ENCODE measurements at regions not wholly inside any gene's neighbourhood (a gene's known extent, or its start where the extent isn't known, plus 50 kb on each side); places are given as distances from the start of the nearest gene placed in this dataset.

- TF ChIP-seq CTCF (conservative IDR thresholded peaks at IDR 0.05; ENCODE audit: low read depth) = no peak
- CTCF ChIA-PET = no interaction called here
- POLR2A ChIA-PET (ENCODE audit: low non-redundant PET) = no interaction called here
- H3K27ac ChIP-seq = no peak overlapping the region
- no peak for DNase-seq (ENCODE audit: low spot score)
These were observed 310.6 kb upstream of the PROK2 start for GRCh38 chr3:72095521-72095920.

- no peak for TF ChIP-seq CTCF (conservative IDR thresholded peaks at IDR 0.05; ENCODE audit: low read depth)
- no peak for DNase-seq (ENCODE audit: low spot score)
- no peak overlapping the region for H3K27ac ChIP-seq
- ChIA-PET POLR2A (ENCODE audit: low non-redundant PET) (no interaction called here), CTCF (interaction anchor here (0.7 kb wide), 1 partner anchor 283 kb away, joined by 4 read pairs; no protein-coding TSS in a partner anchor)
These were observed 309.0 kb upstream of the PROK2 start for GRCh38 chr3:72093992-72094334.

GRCh38 chr3:72093270-72093991 lies 308.5 kb upstream of the PROK2 start:
- ChIA-PET CTCF (no interaction called here), POLR2A (ENCODE audit: low non-redundant PET) (no interaction called here)
- DNase-seq (ENCODE audit: low spot score) = no peak
- no peak overlapping the region for H3K27ac ChIP-seq
- TF ChIP-seq CTCF (conservative IDR thresholded peaks at IDR 0.05; ENCODE audit: low read depth) = no peak

GRCh38 chr3:72092778-72093177 lies 307.8 kb upstream of the PROK2 start:
- no peak for TF ChIP-seq CTCF (conservative IDR thresholded peaks at IDR 0.05; ENCODE audit: low read depth)
- CTCF ChIA-PET = no interaction called here
- POLR2A ChIA-PET (ENCODE audit: low non-redundant PET) = no interaction called here
- no peak overlapping the region for H3K27ac ChIP-seq
- DNase-seq (ENCODE audit: low spot score) = no peak

GRCh38 chr3:72088486-72089025 lies 303.6 kb upstream of the PROK2 start:
- POLR2A ChIA-PET (ENCODE audit: low non-redundant PET) = no interaction called here
- no peak for DNase-seq (ENCODE audit: low spot score)
- TF ChIP-seq CTCF (conservative IDR thresholded peaks at IDR 0.05; ENCODE audit: low read depth) = no peak

GRCh38 chr3:72087420-72087819 lies 302.5 kb upstream of the PROK2 start:
- ChIA-PET CTCF (no interaction called here), POLR2A (ENCODE audit: low non-redundant PET) (no interaction called here)
- no peak for TF ChIP-seq CTCF (conservative IDR thresholded peaks at IDR 0.05; ENCODE audit: low read depth)
- DNase-seq (ENCODE audit: low spot score) = no peak
- no peak overlapping the region for H3K27ac ChIP-seq

More at GRCh38 chr3:72088486-72089025, 303.6 kb upstream of the PROK2 start:
- CTCF ChIA-PET = no interaction called here
- no peak overlapping the region for H3K27ac ChIP-seq
